ENCODE measurements at regions not wholly inside any gene's neighbourhood (a gene's known extent, or its start where the extent isn't known, plus 50 kb on each side); places are given as distances from the start of the nearest gene placed in this dataset.

DNA sequence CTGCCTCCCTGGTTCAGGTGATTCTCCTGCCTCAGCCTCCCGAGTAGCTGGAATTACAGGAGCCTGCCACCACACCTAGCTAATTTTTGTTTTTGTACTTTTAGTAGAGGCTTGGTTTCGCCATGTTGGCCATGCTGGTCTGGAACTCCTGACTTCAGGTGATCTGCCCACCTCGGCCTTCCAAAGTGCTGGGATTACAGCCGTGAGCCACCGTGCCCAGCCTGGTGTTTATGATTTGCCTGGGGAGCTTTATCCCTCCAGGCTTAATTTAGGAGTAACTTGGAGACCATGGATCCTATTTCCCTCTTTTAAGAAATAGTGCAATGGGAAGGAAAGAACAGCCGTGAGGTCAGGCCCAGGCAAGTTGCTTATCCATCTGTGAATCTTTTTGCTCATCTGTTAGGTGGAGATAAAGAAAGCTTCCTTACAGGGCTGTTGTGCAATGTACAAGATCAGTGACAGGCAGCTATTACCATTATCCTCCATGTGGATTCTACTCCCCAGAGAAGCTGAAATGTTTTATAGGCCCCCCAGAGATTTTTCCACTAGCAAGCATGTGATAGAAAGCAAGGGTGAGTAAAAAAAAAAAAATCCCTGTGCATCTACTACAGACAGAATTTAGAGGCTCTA is 104.9 kb upstream of the MGAT5 start:
- DNase-seq (ENCODE audit: low spot score in 2 of 2) (no peak), ATAC-seq (ENCODE audit: low read depth) (no peak)
- H3K9me3 Mint-ChIP-seq = peaks cover 3% of the 10 kb centered on the region
- peak overlapping the region; percentile 83 for H3K27ac Mint-ChIP-seq
- H3K4me1 Mint-ChIP-seq = peaks cover 58% of the 10 kb centered on the region
- H3K36me3 Mint-ChIP-seq = peaks cover 15% of the 10 kb centered on the region
- no peak overlapping the region for H3K4me3 Mint-ChIP-seq
- H3K27me3 Mint-ChIP-seq = no peaks in the 10 kb centered on the region

DNA sequence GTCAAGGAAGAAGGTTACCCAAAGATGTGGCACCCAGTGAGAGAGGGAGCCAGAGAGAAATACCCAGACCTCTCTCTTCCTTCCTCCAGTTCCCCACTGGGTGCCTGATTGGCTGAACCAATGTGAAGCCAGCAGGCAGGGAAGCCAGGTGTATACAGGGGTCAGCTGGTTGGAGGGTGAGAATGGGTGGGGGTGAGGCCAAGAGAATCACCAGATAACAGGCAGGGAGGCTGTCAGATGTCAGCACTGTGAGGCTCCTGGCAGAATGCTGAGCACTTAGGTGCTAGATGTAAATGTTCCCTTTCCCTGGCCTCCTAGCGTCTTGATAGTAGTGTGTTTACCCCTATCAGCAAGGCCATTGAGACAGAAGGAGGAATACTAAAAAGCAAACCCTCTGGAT is 104.0 kb upstream of the MGAT5 start:
- Mint-ChIP-seq H3K9me3 (peaks cover 3% of the 10 kb centered on the region), H3K4me3 (no peak overlapping the region), H3K36me3 (peaks cover 15% of the 10 kb centered on the region), H3K27me3 (no peaks in the 10 kb centered on the region), H3K4me1 (peaks cover 61% of the 10 kb centered on the region), H3K27ac (peak overlapping the region; percentile 83)
- DNase-seq (ENCODE audit: low spot score in 2 of 2) (no peak), ATAC-seq (ENCODE audit: low read depth) (no peak)

DNA sequence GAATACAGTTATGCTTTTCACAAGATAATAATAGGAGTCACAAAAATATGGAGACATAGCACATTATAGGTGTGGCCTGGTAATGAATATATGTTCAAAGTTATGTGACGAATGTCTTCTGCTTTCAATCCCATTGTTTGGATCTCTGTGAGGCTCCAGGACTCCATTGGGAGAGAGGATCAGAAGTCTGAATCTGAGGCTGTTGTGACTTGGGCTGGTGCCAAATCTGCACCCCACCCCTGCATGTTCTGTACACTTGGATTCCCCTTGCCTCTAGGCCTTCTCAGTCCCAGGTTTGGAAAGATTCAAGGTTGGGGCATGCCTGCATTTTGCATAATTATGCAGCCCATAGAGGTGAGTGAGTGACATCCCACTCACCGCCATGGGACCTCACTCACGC is 103.1 kb upstream of the MGAT5 start:
- ATAC-seq (ENCODE audit: low read depth) = no peak
- no peak overlapping the region for H3K4me3 Mint-ChIP-seq
- H3K4me1 Mint-ChIP-seq = peaks cover 64% of the 10 kb centered on the region
- H3K9me3 Mint-ChIP-seq = peaks cover 3% of the 10 kb centered on the region
- H3K36me3 Mint-ChIP-seq = peaks cover 12% of the 10 kb centered on the region
- no peak for DNase-seq (ENCODE audit: low spot score in 2 of 2)
- H3K27me3 Mint-ChIP-seq = no peaks in the 10 kb centered on the region
- H3K27ac Mint-ChIP-seq = peak overlapping the region; percentile 83

- peak overlapping the region; percentile 96 for H3K27ac Mint-ChIP-seq
- peaks cover 64% of the 10 kb centered on the region for H3K4me1 Mint-ChIP-seq
These were observed 101.5 kb upstream of the MGAT5 start for GRCh38 chr2:134152045-134153010.

DNA sequence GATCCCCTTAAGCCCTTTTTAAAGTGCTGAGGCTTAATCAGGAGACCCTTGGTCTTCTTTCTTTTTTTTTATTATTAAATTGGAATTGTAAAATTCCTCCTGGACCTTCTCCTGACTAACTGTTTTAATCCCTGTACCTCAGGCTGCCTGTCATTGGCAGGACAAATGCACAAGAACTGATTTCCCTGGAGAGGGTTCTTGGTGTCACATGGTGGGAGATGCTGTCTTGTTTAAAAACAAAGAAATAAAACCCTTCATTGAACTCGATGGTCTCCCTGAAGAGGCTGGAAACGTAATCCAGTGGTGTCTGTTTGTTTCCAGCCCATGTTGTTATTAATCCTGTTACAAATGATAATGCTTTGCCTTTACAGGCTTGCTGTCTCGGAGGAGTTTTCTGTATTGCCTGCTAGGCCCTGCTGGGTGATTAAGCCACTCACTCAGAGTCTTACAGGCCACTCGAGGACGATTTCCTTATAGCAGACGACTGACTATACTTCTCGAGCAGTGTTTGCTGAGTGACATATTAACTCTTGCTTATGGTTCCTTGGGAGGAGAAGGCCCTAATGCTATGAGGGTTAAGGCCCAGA is 100.5 kb upstream of the MGAT5 start:
- Mint-ChIP-seq H3K36me3 (peaks cover 14% of the 10 kb centered on the region), H3K4me1 (peaks cover 67% of the 10 kb centered on the region), H3K9me3 (peaks cover 3% of the 10 kb centered on the region), H3K4me3 (no peak overlapping the region), H3K27ac (peak overlapping the region; percentile 88), H3K27me3 (no peaks in the 10 kb centered on the region)
- ATAC-seq (ENCODE audit: low read depth) = no peak
- no peak for DNase-seq (ENCODE audit: low spot score in 2 of 2)

More at GRCh38 chr2:134152045-134153010, 101.5 kb upstream of the MGAT5 start:
- no peak for DNase-seq (ENCODE audit: low spot score in 2 of 2)
- ATAC-seq (ENCODE audit: low read depth) = no peak
- peaks cover 3% of the 10 kb centered on the region for H3K9me3 Mint-ChIP-seq
- peaks cover 14% of the 10 kb centered on the region for H3K36me3 Mint-ChIP-seq
- no peaks in the 10 kb centered on the region for H3K27me3 Mint-ChIP-seq
- peak overlapping the region; percentile 22 for H3K4me3 Mint-ChIP-seq

DNA sequence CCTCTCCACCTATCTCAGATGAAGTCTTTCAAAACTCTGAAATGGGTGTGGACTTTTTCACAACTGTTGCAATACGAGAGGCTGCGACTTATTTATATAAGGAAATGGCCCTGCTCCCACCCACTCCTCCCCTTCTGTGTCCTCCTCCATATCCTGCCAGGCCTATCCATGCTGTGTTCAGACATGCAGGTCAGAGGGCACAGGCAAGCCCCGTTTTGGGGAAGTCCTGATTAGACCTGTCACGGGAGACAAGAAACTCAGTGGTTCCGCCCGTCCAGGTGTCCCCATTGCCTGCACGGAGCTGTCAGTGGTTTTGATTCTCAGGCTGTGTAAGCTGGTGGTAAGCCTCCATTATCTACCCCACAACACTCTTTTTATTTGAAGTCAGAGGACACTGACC is 99.6 kb upstream of the MGAT5 start:
- H3K9me3 Mint-ChIP-seq = peaks cover 3% of the 10 kb centered on the region
- H3K27me3 Mint-ChIP-seq = no peaks in the 10 kb centered on the region
- DNase-seq (ENCODE audit: low spot score in 2 of 2) (peak; percentile 32 to 34), ATAC-seq (ENCODE audit: low read depth) (peak; percentile 83)
- peak overlapping the region; percentile 88 for H3K27ac Mint-ChIP-seq
- peaks cover 71% of the 10 kb centered on the region for H3K4me1 Mint-ChIP-seq
- peaks cover 14% of the 10 kb centered on the region for H3K36me3 Mint-ChIP-seq
- H3K4me3 Mint-ChIP-seq = no peak overlapping the region

GRCh38 chr2:134155134-134155533 is 98.7 kb upstream of the MGAT5 start:
- Mint-ChIP-seq H3K4me3 (peak overlapping the region; percentile 33), H3K36me3 (peaks cover 14% of the 10 kb centered on the region), H3K27ac (peak overlapping the region; percentile 88), H3K9me3 (peaks cover 3% of the 10 kb centered on the region), H3K27me3 (no peaks in the 10 kb centered on the region), H3K4me1 (peaks cover 64% of the 10 kb centered on the region)
- DNase-seq (ENCODE audit: low spot score in 2 of 2) = peak in 1 of 2 donors; percentile 36
- ATAC-seq (ENCODE audit: low read depth) = peak; percentile 73

GRCh38 chr2:134158295-134158694 is 95.6 kb upstream of the MGAT5 start:
- peaks cover 5% of the 10 kb centered on the region for H3K36me3 Mint-ChIP-seq
- no peaks in the 10 kb centered on the region for H3K9me3 Mint-ChIP-seq
- peaks cover 71% of the 10 kb centered on the region for H3K4me1 Mint-ChIP-seq
- ATAC-seq (ENCODE audit: low read depth) (no peak), DNase-seq (ENCODE audit: low spot score in 2 of 2) (no peak)
- H3K27ac Mint-ChIP-seq = no peak overlapping the region
- no peak overlapping the region for H3K4me3 Mint-ChIP-seq
- no peaks in the 10 kb centered on the region for H3K27me3 Mint-ChIP-seq

- peaks cover 72% of the 10 kb centered on the region for H3K4me1 Mint-ChIP-seq
- H3K4me3 Mint-ChIP-seq = no peak overlapping the region
- H3K27me3 Mint-ChIP-seq = no peaks in the 10 kb centered on the region
- DNase-seq (ENCODE audit: low spot score in 2 of 2) (no peak), ATAC-seq (ENCODE audit: low read depth) (no peak)
- peaks cover 16% of the 10 kb centered on the region for H3K36me3 Mint-ChIP-seq
- H3K9me3 Mint-ChIP-seq = no peaks in the 10 kb centered on the region
- peak overlapping the region; percentile 21 for H3K27ac Mint-ChIP-seq
These were observed 92.7 kb upstream of the MGAT5 start for GRCh38 chr2:134161170-134161547.

DNA sequence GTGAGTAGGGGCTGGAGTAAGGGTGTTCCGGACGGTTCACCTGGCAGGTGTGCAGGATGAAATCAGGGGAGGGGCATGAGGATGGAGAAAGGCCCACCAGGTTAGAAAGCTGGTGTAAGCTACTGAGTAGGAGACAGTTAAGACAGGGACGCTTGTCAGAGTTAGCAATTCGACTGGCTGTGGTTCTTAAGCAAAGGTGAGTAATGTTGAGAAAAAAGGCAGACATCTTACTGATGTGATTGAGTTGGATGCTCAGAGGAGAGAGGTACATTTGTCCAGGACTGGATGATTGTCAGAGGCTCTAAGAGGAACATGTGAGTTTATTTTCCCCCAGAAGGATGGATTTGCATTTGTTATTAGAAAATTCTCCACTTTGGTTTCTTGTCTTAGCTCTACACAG is 90.5 kb upstream of the MGAT5 start:
- H3K27ac Mint-ChIP-seq = peak overlapping the region; percentile 77
- H3K9me3 Mint-ChIP-seq = no peaks in the 10 kb centered on the region
- ATAC-seq (ENCODE audit: low read depth) = no peak
- peaks cover 15% of the 10 kb centered on the region for H3K36me3 Mint-ChIP-seq
- no peak overlapping the region for H3K4me3 Mint-ChIP-seq
- no peaks in the 10 kb centered on the region for H3K27me3 Mint-ChIP-seq
- peaks cover 70% of the 10 kb centered on the region for H3K4me1 Mint-ChIP-seq
- no peak for DNase-seq (ENCODE audit: low spot score in 2 of 2)

DNA sequence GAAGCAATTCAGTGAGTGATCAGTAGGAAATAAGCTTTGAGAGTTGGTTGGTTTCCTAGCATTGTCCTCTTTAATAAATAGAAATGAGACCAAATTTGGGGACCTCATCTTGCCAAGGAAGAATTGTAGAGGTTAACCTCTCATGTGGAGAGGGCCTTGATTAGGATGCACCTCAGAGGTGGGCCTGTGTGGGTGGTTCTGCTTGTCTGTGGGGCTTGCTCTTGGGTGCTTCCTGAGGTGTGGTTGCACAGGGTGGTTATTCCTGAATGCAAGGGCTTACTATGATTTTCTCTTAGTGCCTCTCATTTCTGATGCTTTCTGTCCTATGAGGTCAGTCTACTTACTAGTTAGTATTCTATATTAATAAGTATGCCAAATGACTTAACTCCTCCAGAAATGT is 89.6 kb upstream of the MGAT5 start:
- Mint-ChIP-seq H3K4me1 (peaks cover 72% of the 10 kb centered on the region), H3K9me3 (no peaks in the 10 kb centered on the region), H3K27ac (peak overlapping the region; percentile 76), H3K36me3 (peaks cover 15% of the 10 kb centered on the region), H3K27me3 (no peaks in the 10 kb centered on the region), H3K4me3 (no peak overlapping the region)
- no peak for ATAC-seq (ENCODE audit: low read depth)
- no peak for DNase-seq (ENCODE audit: low spot score in 2 of 2)

- no peak for ATAC-seq (ENCODE audit: low read depth)
These were observed 86.9 kb upstream of the MGAT5 start for GRCh38 chr2:134167015-134167414.

GRCh38 chr2:134169788-134170187 is 84.1 kb upstream of the MGAT5 start:
- ATAC-seq (ENCODE audit: low read depth) (no peak), DNase-seq (ENCODE audit: low spot score in 2 of 2) (no peak)
- H3K4me1 Mint-ChIP-seq = peaks cover 57% of the 10 kb centered on the region
- H3K36me3 Mint-ChIP-seq = peaks cover 10% of the 10 kb centered on the region
- no peaks in the 10 kb centered on the region for H3K27me3 Mint-ChIP-seq
- no peaks in the 10 kb centered on the region for H3K9me3 Mint-ChIP-seq
- peak overlapping the region; percentile 78 for H3K27ac Mint-ChIP-seq
- no peak overlapping the region for H3K4me3 Mint-ChIP-seq

More at GRCh38 chr2:134167015-134167414, 86.9 kb upstream of the MGAT5 start:
- no peak for DNase-seq (ENCODE audit: low spot score in 2 of 2)
- H3K4me3 Mint-ChIP-seq = no peak overlapping the region
- peak overlapping the region; percentile 46 for H3K27ac Mint-ChIP-seq
- H3K9me3 Mint-ChIP-seq = no peaks in the 10 kb centered on the region
- H3K36me3 Mint-ChIP-seq = peaks cover 16% of the 10 kb centered on the region
- H3K4me1 Mint-ChIP-seq = peaks cover 65% of the 10 kb centered on the region
- no peaks in the 10 kb centered on the region for H3K27me3 Mint-ChIP-seq

DNA sequence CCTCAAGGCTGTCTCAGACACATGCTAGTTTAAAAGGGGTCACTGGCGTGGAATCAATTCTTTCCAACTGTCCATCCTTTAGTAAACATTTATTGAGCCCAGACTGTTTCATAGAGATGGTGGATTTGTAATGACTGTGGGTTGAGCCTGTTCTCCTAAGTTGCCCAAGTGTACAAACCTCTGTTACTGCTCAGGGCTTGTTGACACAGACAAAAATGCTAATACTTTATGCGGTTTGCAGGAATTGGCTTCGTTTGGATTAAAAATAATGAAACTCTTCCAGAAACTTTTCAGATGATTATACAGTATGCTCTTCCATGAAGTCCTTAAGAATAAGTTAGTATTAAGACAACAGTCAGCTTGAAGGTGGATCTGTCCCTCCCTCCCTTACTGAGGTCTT is 83.6 kb upstream of the MGAT5 start:
- H3K4me3 Mint-ChIP-seq = no peak overlapping the region
- peak overlapping the region; percentile 78 for H3K27ac Mint-ChIP-seq
- peaks cover 7% of the 10 kb centered on the region for H3K36me3 Mint-ChIP-seq
- H3K9me3 Mint-ChIP-seq = no peaks in the 10 kb centered on the region
- ATAC-seq (ENCODE audit: low read depth) (no peak), DNase-seq (ENCODE audit: low spot score in 2 of 2) (no peak)
- peaks cover 58% of the 10 kb centered on the region for H3K4me1 Mint-ChIP-seq
- H3K27me3 Mint-ChIP-seq = no peaks in the 10 kb centered on the region
